CD4-positive, alpha-beta T cell treated with Interleukin-21 for 1 hour (primary cell): ENCODE measurements at regions not wholly inside any gene's neighbourhood (a gene's known extent, or its start where the extent isn't known, plus 50 kb on each side); places are given as distances from the start of the nearest gene placed in this dataset.
A peak's percentile ranks its signal among the peaks of the same experiment; 100 is the strongest.
"Not testable (repeated sequence)": the region's sequence is repeated elsewhere in the genome, so short reads cannot be mapped to it uniquely, and the experiment has no call there.

ENCODE experiments used
- DNase-seq: peaks from one replicate; pipeline ENCODE4 v3.0.0-alpha.2; 2020

- not testable (repeated sequence) for DNase-seq
These were observed 133.4 kb upstream of the KCNJ18 start for GRCh38 chr17:21558921-21559320.

- no peak for DNase-seq
These were observed 128.1 kb upstream of the KCNJ18 start for GRCh38 chr17:21564262-21564661.

GRCh38 chr17:21564757-21565156 lies 127.6 kb upstream of the KCNJ18 start:
- DNase-seq = not testable (repeated sequence)

GRCh38 chr17:21570427-21570826 lies 121.9 kb upstream of the KCNJ18 start:
- not testable (repeated sequence) for DNase-seq

- not testable (repeated sequence) for DNase-seq
These were observed 120.2 kb upstream of the KCNJ18 start for GRCh38 chr17:21572148-21572547.

GRCh38 chr17:21573271-21573960 lies 118.9 kb upstream of the KCNJ18 start:
- DNase-seq = not testable (repeated sequence)

GRCh38 chr17:21573961-21574610 lies 118.2 kb upstream of the KCNJ18 start:
- DNase-seq = peak; percentile 50

GRCh38 chr17:21574611-21575255 lies 117.6 kb upstream of the KCNJ18 start:
- DNase-seq = not testable (repeated sequence)

- DNase-seq = not testable (repeated sequence)
These were observed 113.5 kb upstream of the KCNJ18 start for GRCh38 chr17:21578783-21579182.

- DNase-seq = no peak
These were observed 99.5 kb upstream of the KCNJ18 start for GRCh38 chr17:21592774-21593173.

GRCh38 chr17:21593452-21594105 lies 98.7 kb upstream of the KCNJ18 start:
- DNase-seq = not testable (repeated sequence)

- DNase-seq = no peak
These were observed 97.2 kb upstream of the KCNJ18 start for GRCh38 chr17:21595086-21595485.

- DNase-seq = no peak
These were observed 90.1 kb upstream of the KCNJ18 start for GRCh38 chr17:21602176-21602575.

- DNase-seq = not testable (repeated sequence)
These were observed 89.0 kb upstream of the KCNJ18 start for GRCh38 chr17:21603292-21603691.

GRCh38 chr17:21611443-21611842 lies 80.9 kb upstream of the KCNJ18 start:
- DNase-seq = not testable (repeated sequence)

- DNase-seq = not testable (repeated sequence)
These were observed 79.9 kb upstream of the KCNJ18 start for GRCh38 chr17:21612123-21613070.

GRCh38 chr17:21613071-21613429 lies 79.3 kb upstream of the KCNJ18 start:
- DNase-seq = no peak

- DNase-seq = not testable (repeated sequence)
These were observed 65.3 kb upstream of the KCNJ18 start for GRCh38 chr17:21626987-21627386.
